CD4-positive, CD25-positive, alpha-beta regulatory T cell (primary cell): ENCODE measurements at regions not wholly inside any gene's neighbourhood (a gene's known extent, or its start where the extent isn't known, plus 50 kb on each side); places are given as distances from the start of the nearest gene placed in this dataset.

Source experiments
- ATAC-seq, 2 donors: fragments of 150-1000 bp; cut with Tn5 transposase; one replicate each; pipeline ENCODE4 v1.10.0; 2021; ENCODE audit warnings: low read depth in 2 of 2, moderate number of reproducible peaks in 2 of 2, moderate library complexity in 1 of 2
- DNase-seq, 3 donors: peaks; one replicate each; pipeline versions ENCODE4 v3.0.0 to v3.0.0-alpha.2; 2012 to 2022; ENCODE audit warnings: mixed read lengths in 1 of 3
- H3K27ac ChIP-seq: one replicate; pipeline ENCODE4 v1.7.0; 2013; ENCODE audit warnings: mild to moderate bottlenecking, low read length; ENCODE audit not compliant: insufficient read depth, poor library complexity, severe bottlenecking
- H3K27me3 ChIP-seq: one replicate; pipeline ENCODE4 v1.7.0; 2013; ENCODE audit warnings: low read length; ENCODE audit not compliant: control insufficient read depth, insufficient read depth
- H3K36me3 ChIP-seq: one replicate; pipeline ENCODE4 v1.7.0; 2013; ENCODE audit warnings: mild to moderate bottlenecking, low read length, moderate library complexity; ENCODE audit not compliant: control insufficient read depth, insufficient read depth
- H3K4me1 ChIP-seq: 2 replicates; pipeline ENCODE4 v1.7.0; 2013; ENCODE audit warnings: mild to moderate bottlenecking, low read length; ENCODE audit not compliant: insufficient read depth, control insufficient read depth, poor library complexity, severe bottlenecking
- H3K4me3 ChIP-seq: one replicate; pipeline ENCODE4 v1.7.0; 2013; ENCODE audit warnings: low read depth, mild to moderate bottlenecking, low read length, moderate library complexity
- H3K9me3 ChIP-seq, 2 experiments: 1 replicate in 1 of 2; 2 replicates in 1 of 2; pipeline ENCODE4 v1.7.0; 2013; ENCODE audit warnings: low read length in 2 of 2, mild to moderate bottlenecking in 1 of 2, moderate library complexity in 1 of 2; ENCODE audit not compliant: control insufficient read depth in 2 of 2
- H3K27ac Mint-ChIP-seq, 3 donors: one replicate each; pipeline ENCODE4 v1.8.0; 2020 to 2022; ENCODE audit warnings: mild to moderate bottlenecking in 3 of 3, mixed read lengths in 3 of 3, moderate library complexity in 2 of 3
- H3K27me3 Mint-ChIP-seq: one replicate; pipeline ENCODE4 v1.8.0; 2022; ENCODE audit warnings: mild to moderate bottlenecking, mixed read lengths
- H3K36me3 Mint-ChIP-seq: one replicate; pipeline ENCODE4 v1.8.0; 2020; ENCODE audit warnings: mixed read lengths
- H3K4me1 Mint-ChIP-seq, 4 donors: one replicate each; pipeline ENCODE4 v1.8.0; 2020 to 2022; ENCODE audit warnings: mixed read lengths in 4 of 4, mild to moderate bottlenecking in 1 of 4
- H3K4me3 Mint-ChIP-seq, 4 donors: one replicate each; pipeline ENCODE4 v1.8.0; 2020 to 2022; ENCODE audit warnings: mild to moderate bottlenecking in 4 of 4, mixed read lengths in 4 of 4, moderate library complexity in 3 of 4
- H3K9me3 Mint-ChIP-seq, 7 donors: one replicate each; pipeline ENCODE4 v1.8.0; 2020 to 2022; ENCODE audit warnings: mixed read lengths in 7 of 7, mild to moderate bottlenecking in 3 of 7, moderate library complexity in 2 of 7

GRCh38 chr16:73504591-73505575 lies 457.0 kb upstream of the ZFHX3 start:
- H3K4me3 ChIP-seq = no peak overlapping the region
- Mint-ChIP-seq H3K4me1 (no peaks in the 10 kb centered on the region), H3K4me3 (no peak overlapping the region), H3K27ac (no peak overlapping the region), H3K27me3 (no peaks in the 10 kb centered on the region), H3K36me3 (no peaks in the 10 kb centered on the region), H3K9me3 (peaks cover 0 to 9% (median 2%) of the 10 kb centered on the region in 7 donors)
- H3K9me3 ChIP-seq = peaks cover 0 to 2% of the 10 kb centered on the region in 2 experiments
- H3K27ac ChIP-seq = no peak overlapping the region
- H3K36me3 ChIP-seq = no peaks in the 10 kb centered on the region
- no peak for DNase-seq
- no peak for ATAC-seq
- H3K4me1 ChIP-seq = no peaks in the 10 kb centered on the region
- H3K27me3 ChIP-seq = no peaks in the 10 kb centered on the region

GRCh38 chr16:73503093-73503492 lies 455.2 kb upstream of the ZFHX3 start:
- no peaks in the 10 kb centered on the region for H3K36me3 Mint-ChIP-seq
- no peak overlapping the region for H3K27ac Mint-ChIP-seq
- H3K4me1 Mint-ChIP-seq = no peaks in the 10 kb centered on the region
- Histone ChIP-seq H3K4me3 (no peak overlapping the region), H3K27me3 (no peaks in the 10 kb centered on the region), H3K4me1 (no peaks in the 10 kb centered on the region), H3K36me3 (no peaks in the 10 kb centered on the region), H3K27ac (no peak overlapping the region), H3K9me3 (peaks cover 0 to 2% of the 10 kb centered on the region in 2 experiments)
- no peak overlapping the region for H3K4me3 Mint-ChIP-seq
- DNase-seq (no peak), ATAC-seq (no peak)
- no peaks in the 10 kb centered on the region for H3K27me3 Mint-ChIP-seq
- peaks cover 0 to 10% (median 3%) of the 10 kb centered on the region in 7 donors for H3K9me3 Mint-ChIP-seq

- H3K27ac ChIP-seq = no peak overlapping the region
- no peaks in the 10 kb centered on the region for H3K27me3 ChIP-seq
- Mint-ChIP-seq H3K27me3 (no peaks in the 10 kb centered on the region), H3K4me3 (no peak overlapping the region), H3K36me3 (no peaks in the 10 kb centered on the region), H3K9me3 (peaks cover 0 to 5% (median 2%) of the 10 kb centered on the region in 7 donors), H3K4me1 (no peaks in the 10 kb centered on the region), H3K27ac (no peak overlapping the region)
- no peaks in the 10 kb centered on the region for H3K9me3 ChIP-seq
- no peak overlapping the region for H3K4me3 ChIP-seq
- no peaks in the 10 kb centered on the region for H3K4me1 ChIP-seq
- no peaks in the 10 kb centered on the region for H3K36me3 ChIP-seq
- ATAC-seq (no peak), DNase-seq (no peak)
These were observed 451.3 kb upstream of the ZFHX3 start for GRCh38 chr16:73499276-73499675.

- H3K9me3 ChIP-seq = no peaks in the 10 kb centered on the region
- no peak for ATAC-seq
These were observed 438.0 kb upstream of the ZFHX3 start for GRCh38 chr16:73485880-73486279.

GRCh38 chr16:73483934-73484711 lies 436.2 kb upstream of the ZFHX3 start:
- ATAC-seq = no peak
- no peak overlapping the region for H3K4me3 Mint-ChIP-seq
- Histone ChIP-seq H3K27ac (no peak overlapping the region), H3K4me3 (no peak overlapping the region), H3K27me3 (no peaks in the 10 kb centered on the region), H3K4me1 (no peaks in the 10 kb centered on the region), H3K36me3 (no peaks in the 10 kb centered on the region), H3K9me3 (no peaks in the 10 kb centered on the region)
- DNase-seq = no peak
- H3K4me1 Mint-ChIP-seq = peaks cover 0 to 4% (median 2%) of the 10 kb centered on the region in 4 donors
- no peaks in the 10 kb centered on the region for H3K36me3 Mint-ChIP-seq
- H3K27ac Mint-ChIP-seq = peak overlapping the region in 1 of 3 donors; percentile 56
- peaks cover 0 to 5% (median 3%) of the 10 kb centered on the region in 7 donors for H3K9me3 Mint-ChIP-seq
- peaks cover 8% of the 10 kb centered on the region for H3K27me3 Mint-ChIP-seq

More at GRCh38 chr16:73485880-73486279, 438.0 kb upstream of the ZFHX3 start:
- H3K27me3 ChIP-seq = no peaks in the 10 kb centered on the region
- no peaks in the 10 kb centered on the region for H3K4me1 ChIP-seq
- Mint-ChIP-seq H3K9me3 (peaks cover 0 to 6% (median 0%) of the 10 kb centered on the region in 7 donors), H3K27ac (no peak overlapping the region), H3K36me3 (no peaks in the 10 kb centered on the region), H3K4me3 (no peak overlapping the region), H3K4me1 (peaks cover 0 to 4% (median 2%) of the 10 kb centered on the region in 4 donors), H3K27me3 (peaks cover 8% of the 10 kb centered on the region)
- H3K27ac ChIP-seq = no peak overlapping the region
- no peak overlapping the region for H3K4me3 ChIP-seq
- no peak for DNase-seq
- H3K36me3 ChIP-seq = no peaks in the 10 kb centered on the region

GRCh38 chr16:73483076-73483791 lies 435.3 kb upstream of the ZFHX3 start:
- peak overlapping the region in 2 of 3 donors; percentile 48 to 88 for H3K27ac Mint-ChIP-seq
- H3K27ac ChIP-seq = no peak overlapping the region
- peaks cover 8% of the 10 kb centered on the region for H3K27me3 Mint-ChIP-seq
- H3K9me3 ChIP-seq = no peaks in the 10 kb centered on the region
- peak overlapping the region in 3 of 4 donors; percentile 10 to 44 (median 10) for H3K4me3 Mint-ChIP-seq
- DNase-seq (no peak), ATAC-seq (no peak)
- H3K27me3 ChIP-seq = no peaks in the 10 kb centered on the region
- H3K4me3 ChIP-seq = no peak overlapping the region
- no peaks in the 10 kb centered on the region for H3K4me1 ChIP-seq
- no peaks in the 10 kb centered on the region for H3K36me3 ChIP-seq
- H3K4me1 Mint-ChIP-seq = peaks cover 0 to 4% (median 2%) of the 10 kb centered on the region in 4 donors
- peaks cover 0 to 6% (median 4%) of the 10 kb centered on the region in 7 donors for H3K9me3 Mint-ChIP-seq
- H3K36me3 Mint-ChIP-seq = no peaks in the 10 kb centered on the region

GRCh38 chr16:73482310-73482709 lies 434.4 kb upstream of the ZFHX3 start:
- H3K27ac ChIP-seq = no peak overlapping the region
- DNase-seq (no peak), ATAC-seq (no peak)
- peaks cover 8% of the 10 kb centered on the region for H3K27me3 Mint-ChIP-seq
- peaks cover 0 to 6% (median 3%) of the 10 kb centered on the region in 7 donors for H3K9me3 Mint-ChIP-seq
- no peaks in the 10 kb centered on the region for H3K9me3 ChIP-seq
- no peaks in the 10 kb centered on the region for H3K27me3 ChIP-seq
- H3K36me3 ChIP-seq = no peaks in the 10 kb centered on the region
- no peak overlapping the region for H3K27ac Mint-ChIP-seq
- H3K4me3 Mint-ChIP-seq = no peak overlapping the region
- no peaks in the 10 kb centered on the region for H3K36me3 Mint-ChIP-seq
- H3K4me1 ChIP-seq = no peaks in the 10 kb centered on the region
- peaks cover 0 to 4% (median 2%) of the 10 kb centered on the region in 4 donors for H3K4me1 Mint-ChIP-seq
- H3K4me3 ChIP-seq = no peak overlapping the region
